Neural progenitor cell (in vitro differentiated cells): ENCODE measurements at regions not wholly inside any gene's neighbourhood (a gene's known extent, or its start where the extent isn't known, plus 50 kb on each side); places are given as distances from the start of the nearest gene placed in this dataset.

ENCODE experiments used
- DNase-seq: peaks from one replicate; pipeline ENCODE4 v3.0.0-alpha.2; 2016; ENCODE audit warnings: low spot score
- H2AFZ ChIP-seq: fragments of 200-600 bp; sonication (generic); replicated peaks from 2 replicates; pipeline ENCODE4 v1.6.1; 2016; ENCODE audit warnings: antibody characterized with exemption
- H3F3A ChIP-seq: fragments of 200-600 bp; sonication (generic); 2 replicates; pipeline ENCODE4 v1.6.1; 2016; ENCODE audit warnings: antibody characterized with exemption, low read depth
- H3K27ac ChIP-seq: fragments of 200-600 bp; sonication (generic); 2 replicates; pipeline ENCODE4 v1.5.1; 2016; ENCODE audit warnings: mild to moderate bottlenecking
- H3K27me3 ChIP-seq: fragments of 200-600 bp; sonication (generic); 2 replicates; pipeline ENCODE4 v1.6.1; 2016; ENCODE audit warnings: mild to moderate bottlenecking, moderate library complexity
- H3K36me3 ChIP-seq: fragments of 200-600 bp; sonication (generic); 2 replicates; pipeline ENCODE4 v1.5.1; 2016
- H3K4me1 ChIP-seq: fragments of 200-600 bp; sonication (generic); 2 replicates; pipeline ENCODE4 v1.6.1; 2016; ENCODE audit warnings: mixed run types
- H3K4me2 ChIP-seq: fragments of 200-600 bp; sonication (generic); 2 replicates; pipeline ENCODE4 v1.6.1; 2016
- H3K4me3 ChIP-seq: fragments of 200-600 bp; sonication (generic); 2 replicates; pipeline ENCODE4 v1.5.1; 2016
- H3K79me2 ChIP-seq: fragments of 200-600 bp; sonication (generic); 2 replicates; pipeline ENCODE4 v1.6.1; 2016; ENCODE audit warnings: low read depth
- H3K9ac ChIP-seq: fragments of 200-600 bp; sonication (generic); 2 replicates; pipeline ENCODE4 v1.6.1; 2016
- H3K9me3 ChIP-seq: fragments of 200-600 bp; sonication (generic); 2 replicates; pipeline ENCODE4 v1.5.1; 2016; ENCODE audit warnings: low read depth
- H4K20me1 ChIP-seq: fragments of 200-600 bp; sonication (generic); 2 replicates; pipeline ENCODE4 v1.6.1; 2016; ENCODE audit warnings: low read depth
- H3K27ac Mint-ChIP-seq: 3 replicates; pipeline ENCODE4 v1.8.0; 2021; ENCODE audit warnings: mixed read lengths
- H3K27me3 Mint-ChIP-seq: 2 replicates; pipeline ENCODE4 v1.8.0; 2022; ENCODE audit warnings: low read depth, mild to moderate bottlenecking, inconsistent platforms, moderate library complexity, mixed read lengths; ENCODE audit not compliant: insufficient read depth
- H3K36me3 Mint-ChIP-seq: 3 replicates; pipeline ENCODE4 v1.8.0; 2021; ENCODE audit warnings: mixed read lengths
- H3K4me1 Mint-ChIP-seq: 3 replicates; pipeline ENCODE4 v1.8.0; 2021; ENCODE audit warnings: mixed read lengths
- H3K4me3 Mint-ChIP-seq: 3 replicates; pipeline ENCODE4 v1.8.0; 2021; ENCODE audit warnings: mild to moderate bottlenecking, moderate library complexity, mixed read lengths
- H3K9me3 Mint-ChIP-seq: 3 replicates; pipeline ENCODE4 v1.8.0; 2020; ENCODE audit warnings: mixed read lengths
- EZH2 ChIP-seq: fragments of 200-600 bp; sonication (generic); IDR thresholded peaks from 2 replicates; pipeline ENCODE4 v1.6.1; 2017; ENCODE audit warnings: antibody characterized with exemption, mild to moderate bottlenecking, moderate library complexity
- EZH2phosphoT487 ChIP-seq: fragments of 200-600 bp; sonication (generic); IDR thresholded peaks from 2 replicates; pipeline ENCODE4 v1.6.1; 2017; ENCODE audit warnings: antibody characterized with exemption
- TF ChIP-seq, protein P1 (sequence below): fragments of 200-600 bp; sonication (generic); IDR thresholded peaks from 2 replicates; pipeline ENCODE4 v1.5.1; 2017; ENCODE audit warnings: antibody characterized with exemption, mild to moderate bottlenecking

DNA sequence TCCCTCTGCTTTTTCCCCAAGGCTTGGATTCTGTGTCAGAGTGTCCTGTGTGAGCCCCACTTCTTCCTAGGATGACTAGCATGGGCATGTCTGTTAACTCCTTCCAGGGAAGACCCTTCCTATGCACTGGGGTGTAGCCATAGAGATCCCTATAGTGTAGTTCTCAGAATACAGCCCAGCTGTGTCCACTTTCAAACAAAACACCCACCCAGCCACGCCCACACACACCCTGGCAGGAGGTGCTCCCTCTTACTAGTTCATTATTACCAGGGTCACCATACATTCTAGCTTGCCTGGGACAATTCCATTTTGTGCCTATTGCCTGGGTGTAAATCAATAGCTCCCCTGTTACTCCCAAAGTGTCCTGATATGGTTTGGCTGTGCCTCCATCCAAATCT is 195.6 kb downstream of the MYCN start:
- Mint-ChIP-seq H3K27ac (no peak overlapping the region), H3K4me3 (no peak overlapping the region), H3K27me3 (peaks cover 15% of the 10 kb centered on the region), H3K9me3 (peaks cover 13% of the 10 kb centered on the region), H3K36me3 (no peaks in the 10 kb centered on the region), H3K4me1 (peaks cover 34% of the 10 kb centered on the region)
- H3K27me3 ChIP-seq = no peaks in the 10 kb centered on the region
- H3K9me3 ChIP-seq = no peaks in the 10 kb centered on the region
- TF ChIP-seq EZH2phosphoT487 (no peak), EZH2 (no peak)
- TF ChIP-seq, protein P1, sequence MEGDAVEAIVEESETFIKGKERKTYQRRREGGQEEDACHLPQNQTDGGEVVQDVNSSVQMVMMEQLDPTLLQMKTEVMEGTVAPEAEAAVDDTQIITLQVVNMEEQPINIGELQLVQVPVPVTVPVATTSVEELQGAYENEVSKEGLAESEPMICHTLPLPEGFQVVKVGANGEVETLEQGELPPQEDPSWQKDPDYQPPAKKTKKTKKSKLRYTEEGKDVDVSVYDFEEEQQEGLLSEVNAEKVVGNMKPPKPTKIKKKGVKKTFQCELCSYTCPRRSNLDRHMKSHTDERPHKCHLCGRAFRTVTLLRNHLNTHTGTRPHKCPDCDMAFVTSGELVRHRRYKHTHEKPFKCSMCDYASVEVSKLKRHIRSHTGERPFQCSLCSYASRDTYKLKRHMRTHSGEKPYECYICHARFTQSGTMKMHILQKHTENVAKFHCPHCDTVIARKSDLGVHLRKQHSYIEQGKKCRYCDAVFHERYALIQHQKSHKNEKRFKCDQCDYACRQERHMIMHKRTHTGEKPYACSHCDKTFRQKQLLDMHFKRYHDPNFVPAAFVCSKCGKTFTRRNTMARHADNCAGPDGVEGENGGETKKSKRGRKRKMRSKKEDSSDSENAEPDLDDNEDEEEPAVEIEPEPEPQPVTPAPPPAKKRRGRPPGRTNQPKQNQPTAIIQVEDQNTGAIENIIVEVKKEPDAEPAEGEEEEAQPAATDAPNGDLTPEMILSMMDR = no peak
- no peak overlapping the region for H3K27ac ChIP-seq
- H4K20me1 ChIP-seq = no peaks in the 10 kb centered on the region
- no peak for DNase-seq
- no peak overlapping the region for H3K9ac ChIP-seq
- H3F3A ChIP-seq = peaks cover 25% of the 10 kb centered on the region
- no peaks in the 10 kb centered on the region for H3K36me3 ChIP-seq
- H2AFZ ChIP-seq = no peak overlapping the region
- H3K4me1 ChIP-seq = peaks cover 29% of the 10 kb centered on the region
- no peak overlapping the region for H3K4me3 ChIP-seq
- H3K4me2 ChIP-seq = no peak overlapping the region
- H3K79me2 ChIP-seq = no peaks in the 10 kb centered on the region

DNA sequence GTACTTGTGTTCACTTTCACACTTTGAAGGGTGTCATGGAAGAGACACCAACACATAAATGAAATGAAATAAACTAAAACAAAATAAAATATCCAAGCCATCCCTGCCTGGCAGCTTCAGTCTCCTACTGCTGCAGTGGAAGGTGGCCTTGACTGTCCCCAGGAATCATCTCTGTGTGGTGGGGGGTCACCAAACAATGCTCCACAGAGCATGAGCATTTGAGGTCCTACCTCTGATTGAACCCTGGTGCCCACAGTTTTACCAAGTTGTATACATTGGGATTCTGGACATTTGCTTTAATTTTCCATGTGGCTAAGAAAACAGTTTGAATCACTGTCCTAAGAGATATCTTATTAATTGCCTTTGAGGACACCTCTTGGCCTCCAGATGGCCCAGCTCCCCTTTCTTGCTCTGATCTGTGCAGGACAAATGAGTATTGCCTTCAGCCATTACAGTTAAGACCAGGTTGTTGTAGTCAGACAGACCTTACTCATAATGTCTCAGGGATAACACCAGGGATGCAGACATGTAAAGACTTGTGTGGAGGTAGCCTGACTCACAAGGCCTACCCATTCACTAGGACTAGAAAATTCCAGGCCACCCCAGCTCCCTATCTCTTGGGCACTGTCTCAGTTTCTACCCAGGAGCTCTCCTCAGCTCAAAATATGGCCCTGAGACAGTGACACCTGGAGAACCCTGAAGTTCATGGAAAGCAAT is 195.0 kb downstream of the MYCN start:
- H3K27me3 Mint-ChIP-seq = peaks cover 15% of the 10 kb centered on the region
- DNase-seq = no peak
- no peak overlapping the region for H2AFZ ChIP-seq
- peaks cover 25% of the 10 kb centered on the region for H3F3A ChIP-seq
- no peak overlapping the region for H3K4me3 ChIP-seq
- no peak overlapping the region for H3K4me2 ChIP-seq
- no peaks in the 10 kb centered on the region for H3K79me2 ChIP-seq
- H3K27me3 ChIP-seq = no peaks in the 10 kb centered on the region
- no peak overlapping the region for H3K9ac ChIP-seq
- H3K4me3 Mint-ChIP-seq = no peak overlapping the region
- H3K36me3 Mint-ChIP-seq = no peaks in the 10 kb centered on the region
- H3K4me1 Mint-ChIP-seq = peaks cover 38% of the 10 kb centered on the region
- no peak for TF ChIP-seq EZH2phosphoT487
- TF ChIP-seq EZH2 = no peak
- TF ChIP-seq, protein P1 = no peak
- no peaks in the 10 kb centered on the region for H4K20me1 ChIP-seq
- peaks cover 13% of the 10 kb centered on the region for H3K9me3 Mint-ChIP-seq
- no peaks in the 10 kb centered on the region for H3K9me3 ChIP-seq
- no peak overlapping the region for H3K27ac ChIP-seq
- H3K27ac Mint-ChIP-seq = no peak overlapping the region
- H3K4me1 ChIP-seq = peaks cover 32% of the 10 kb centered on the region
- no peaks in the 10 kb centered on the region for H3K36me3 ChIP-seq

DNA sequence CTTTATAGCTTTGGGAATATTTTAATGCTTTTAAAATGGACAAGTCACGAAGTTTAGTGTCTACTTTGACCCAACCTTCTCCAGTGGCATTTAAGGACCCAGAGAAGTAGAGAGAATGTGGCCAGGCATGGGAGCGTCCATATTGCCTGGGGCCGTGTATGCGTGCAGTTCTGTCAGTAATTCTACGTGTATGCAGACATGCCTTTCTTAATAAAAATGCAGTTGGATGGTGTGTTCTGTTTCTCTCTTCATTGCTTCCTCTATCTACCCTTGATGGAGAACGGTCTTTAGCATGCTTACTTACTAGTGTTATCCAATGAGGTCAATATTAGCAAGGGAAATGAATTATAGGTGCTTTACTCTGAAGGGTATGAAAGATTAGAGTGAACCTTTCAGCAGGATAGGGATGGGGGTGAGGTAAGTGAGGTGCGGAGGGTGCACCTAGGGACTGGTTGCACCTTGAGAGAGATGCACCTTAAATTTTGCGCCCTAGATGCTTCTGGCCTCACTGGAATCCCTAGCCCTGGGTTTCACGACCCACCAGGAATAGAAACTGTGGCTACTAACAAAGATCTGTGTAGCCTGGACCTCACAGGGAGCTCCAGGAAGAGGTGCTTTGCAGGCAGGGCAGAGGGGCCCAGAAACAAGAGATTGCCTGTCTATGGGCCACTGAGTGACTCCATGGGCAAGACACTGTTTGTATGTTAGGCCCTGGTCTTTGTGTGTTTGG is 194.3 kb downstream of the MYCN start:
- DNase-seq = no peak
- Histone ChIP-seq H3K9ac (no peak overlapping the region), H3K9me3 (no peaks in the 10 kb centered on the region), H3K27ac (no peak overlapping the region), H3K79me2 (no peaks in the 10 kb centered on the region), H4K20me1 (no peaks in the 10 kb centered on the region), H3K4me2 (no peak overlapping the region), H3K36me3 (no peaks in the 10 kb centered on the region), H3K4me1 (peaks cover 24% of the 10 kb centered on the region), H3F3A (peaks cover 17% of the 10 kb centered on the region), H3K27me3 (no peaks in the 10 kb centered on the region), H3K4me3 (no peak overlapping the region), H2AFZ (no peak overlapping the region)
- Mint-ChIP-seq H3K4me1 (peaks cover 33% of the 10 kb centered on the region), H3K36me3 (no peaks in the 10 kb centered on the region), H3K27ac (no peak overlapping the region), H3K27me3 (peaks cover 15% of the 10 kb centered on the region), H3K9me3 (peaks cover 13% of the 10 kb centered on the region), H3K4me3 (no peak overlapping the region)
- TF ChIP-seq EZH2phosphoT487 (no peak), EZH2 (no peak)
- TF ChIP-seq, protein P1 = no peak
